ENCODE measurements at regions not wholly inside any gene's neighbourhood (a gene's known extent, or its start where the extent isn't known, plus 50 kb on each side); places are given as distances from the start of the nearest gene placed in this dataset.

- DNase-seq (ENCODE audit: low spot score in 2 of 2) = no peak
- FAIRE-seq = no peak
Observed at GRCh38 chrX:7240929-7241328, 93.0 kb upstream of the PUDP start.

- no peak for FAIRE-seq
- DNase-seq (ENCODE audit: low spot score in 2 of 2) = no peak
Observed at GRCh38 chrX:7235071-7235470, 87.1 kb upstream of the PUDP start.

GRCh38 chrX:7233580-7234406 is 85.8 kb upstream of the PUDP start:
- DNase-seq (ENCODE audit: low spot score in 2 of 2) = no peak
- FAIRE-seq = no peak

- DNase-seq (ENCODE audit: low spot score in 2 of 2) (no peak), FAIRE-seq (no peak)
Observed at GRCh38 chrX:7228226-7228625, 80.3 kb upstream of the PUDP start.

- FAIRE-seq = no peak
Observed at GRCh38 chrX:7225338-7225737, 77.4 kb upstream of the PUDP start.

GRCh38 chrX:7223271-7223670 is 75.3 kb upstream of the PUDP start:
- FAIRE-seq (no peak), DNase-seq (ENCODE audit: low spot score in 2 of 2) (no peak)

More at GRCh38 chrX:7225338-7225737, 77.4 kb upstream of the PUDP start:
- DNase-seq (ENCODE audit: low spot score in 2 of 2) = no peak

GRCh38 chrX:7220121-7220520 is 72.2 kb upstream of the PUDP start:
- no peak for FAIRE-seq
- no peak for DNase-seq (ENCODE audit: low spot score in 2 of 2)

GRCh38 chrX:7219153-7219705 is 71.3 kb upstream of the PUDP start:
- no peak for DNase-seq (ENCODE audit: low spot score in 2 of 2)

GRCh38 chrX:7218321-7219152 is 70.6 kb upstream of the PUDP start:
- no peak for DNase-seq (ENCODE audit: low spot score in 2 of 2)
- FAIRE-seq = no peak

More at GRCh38 chrX:7219153-7219705, 71.3 kb upstream of the PUDP start:
- no peak for FAIRE-seq

GRCh38 chrX:7216981-7217587 is 69.1 kb upstream of the PUDP start:
- FAIRE-seq (no peak), DNase-seq (ENCODE audit: low spot score in 2 of 2) (no peak)

GRCh38 chrX:7215842-7216241 is 67.9 kb upstream of the PUDP start:
- no peak for DNase-seq (ENCODE audit: low spot score in 2 of 2)
- FAIRE-seq = no peak

- FAIRE-seq (no peak), DNase-seq (ENCODE audit: low spot score in 2 of 2) (no peak)
Observed at GRCh38 chrX:7214251-7214650, 66.3 kb upstream of the PUDP start.

GRCh38 chrX:7205037-7205577 is 57.2 kb upstream of the PUDP start:
- FAIRE-seq (no peak), DNase-seq (ENCODE audit: low spot score in 2 of 2) (no peak)

- FAIRE-seq = no peak
- DNase-seq (ENCODE audit: low spot score in 2 of 2) = no peak
Observed at GRCh38 chrX:7204619-7205018, 56.7 kb upstream of the PUDP start.

GRCh38 chrX:7202206-7202605 is 54.3 kb upstream of the PUDP start:
- FAIRE-seq (no peak), DNase-seq (ENCODE audit: low spot score in 2 of 2) (no peak)

GRCh38 chrX:7201496-7201895 is 53.5 kb upstream of the PUDP start:
- DNase-seq (ENCODE audit: low spot score in 2 of 2) (no peak), FAIRE-seq (no peak)

GRCh38 chrX:7198499-7198898 is 50.5 kb upstream of the PUDP start:
- FAIRE-seq (no peak), DNase-seq (ENCODE audit: low spot score in 2 of 2) (no peak)

Measured in frontal cortex (tissue), 3 donors.